HCT116 (cell line): ENCODE measurements at regions not wholly inside any gene's neighbourhood (a gene's known extent, or its start where the extent isn't known, plus 50 kb on each side); places are given as distances from the start of the nearest gene placed in this dataset.

Source experiments
- ATAC-seq: fragments of 200-7000 bp; cut with Tn5 transposase; 2 replicates; pipeline ENCODE4 v1.9.1; 2020; ENCODE audit warnings: mild to moderate bottlenecking, moderate library complexity
- BruUV-seq: library from RNA; stranded (reverse); fragments of 400-500 nt; replicated peaks from 2 replicates; lab custom pipeline; 2021; lab: Mats Ljungman, UMichigan
- CTCF ChIA-PET: fragments of 300-600 bp; sonication (Branson Sonifier 250); formaldehyde crosslinking; loops from one replicate; lab custom pipeline; 2021; ENCODE audit warnings: antibody characterized with exemption; lab: Charles Lee
- POLR2A ChIA-PET: fragments of 300-600, 350-600 bp; sonication (Branson Sonifier 250); formaldehyde crosslinking; loops from one replicate; lab custom pipeline; 2021; ENCODE audit warnings: antibody characterized with exemption; lab: Charles Lee
- RAD21 ChIA-PET, 2 experiments: fragments of 300-600 bp; sonication (Branson Sonifier 250); formaldehyde crosslinking; loops; one replicate each; lab custom pipeline; 2023; ENCODE audit warnings: low total read pairs in 2 of 2; ENCODE audit not compliant: uncharacterized antibody in 2 of 2, unreplicated experiment in 2 of 2, low non-redundant PET in 1 of 2; lab: Charles Lee
- DNase-seq: peaks from one replicate; pipeline ENCODE4 v3.0.0-alpha.2; 2010; ENCODE audit warnings: low read depth, low spot score
- H2AFZ ChIP-seq: fragments of 200-600 bp; shearing (Covaris generic), sonication (generic); 2 replicates; pipeline ENCODE4 v1.6.1; 2017; ENCODE audit warnings: low read depth, mixed run types, mixed read lengths, antibody characterized with exemption, low read length; ENCODE audit not compliant: poor library complexity, severe bottlenecking
- H3K27ac ChIP-seq: 2 replicates; pipeline ENCODE4 v1.5.1; 2012; ENCODE audit warnings: low read depth, low read length
- H3K27me3 ChIP-seq: fragments of 200-600 bp; sonication (generic); 2 replicates; pipeline ENCODE4 v1.6.1; 2016; ENCODE audit warnings: mixed run types, low read length, mixed read lengths; ENCODE audit not compliant: insufficient read depth
- H3K36me3 ChIP-seq, 2 experiments: fragments of 200-500 bp in 1 of 2; fragments of 200-600 bp in 1 of 2; sonication (Bioruptor generic) in 1 of 2; sonication (generic) in 1 of 2; 2 replicates each; pipeline versions ENCODE4 v1.5.1 to v1.6.1; 2014 to 2016; ENCODE audit warnings: low read length in 2 of 2, inconsistent platforms in 1 of 2, mixed read lengths in 1 of 2, mixed run types in 1 of 2; ENCODE audit not compliant: insufficient read depth in 2 of 2, control insufficient read depth in 1 of 2
- H3K4me1 ChIP-seq, 2 experiments: fragments of 200-600 bp in 1 of 2; sonication (generic) in 1 of 2; 2 replicates each; pipeline versions ENCODE4 v1.5.1 to v1.6.1; 2012 to 2017; ENCODE audit warnings: low read length in 2 of 2, inconsistent platforms in 1 of 2, mild to moderate bottlenecking in 1 of 2, mixed read lengths in 1 of 2, mixed run types in 1 of 2, moderate library complexity in 1 of 2; ENCODE audit not compliant: insufficient read depth in 2 of 2, control insufficient read depth in 1 of 2
- H3K4me2 ChIP-seq: fragments of 200-600 bp; sonication (generic); 2 replicates; pipeline ENCODE4 v1.6.1; 2017; ENCODE audit warnings: mixed run types, low read length, mixed read lengths
- H3K4me3 ChIP-seq, 2 experiments: fragments of 200-600 bp in 1 of 2; sonication (generic) in 1 of 2; replicated peaks in 1 of 2; 2 replicates each; pipeline ENCODE4 v1.5.1; 2011 to 2016; ENCODE audit warnings: low read length in 2 of 2, control low read depth in 1 of 2, low read depth in 1 of 2, mild to moderate bottlenecking in 1 of 2, mixed read lengths in 1 of 2, mixed run types in 1 of 2
- H3K79me2 ChIP-seq: fragments of 200-600 bp; sonication (generic); 2 replicates; pipeline ENCODE4 v1.6.1; 2017; ENCODE audit warnings: mild to moderate bottlenecking, mixed run types, low read length, moderate library complexity, mixed read lengths; ENCODE audit not compliant: insufficient read depth
- H3K9ac ChIP-seq: fragments of 200-600 bp; sonication (generic); 2 replicates; pipeline ENCODE4 v1.6.1; 2016; ENCODE audit warnings: low read length, mixed read lengths
- H3K9me2 ChIP-seq: fragments of 200-600 bp; sonication (generic), shearing (Covaris generic); 2 replicates; pipeline ENCODE4 v1.6.1; 2017; ENCODE audit warnings: mixed run types, mild to moderate bottlenecking, moderate library complexity; ENCODE audit not compliant: insufficient read depth
- H3K9me3 ChIP-seq, 2 experiments: fragments of 200-500 bp in 1 of 2; fragments of 200-600 bp in 1 of 2; sonication (Bioruptor generic) in 1 of 2; sonication (generic) in 1 of 2; 2 replicates each; pipeline ENCODE4 v1.6.1; 2014 to 2017; ENCODE audit warnings: low read length in 2 of 2, mixed read lengths in 2 of 2, inconsistent platforms in 1 of 2, low read depth in 1 of 2, mild to moderate bottlenecking in 1 of 2, mixed run types in 1 of 2, moderate library complexity in 1 of 2; ENCODE audit not compliant: control insufficient read depth in 1 of 2, insufficient read depth in 1 of 2
- H4K20me1 ChIP-seq: fragments of 200-600 bp; sonication (generic), shearing (Covaris generic); 2 replicates; pipeline ENCODE4 v1.6.1; 2017; ENCODE audit warnings: mixed run types, mild to moderate bottlenecking, moderate library complexity; ENCODE audit not compliant: insufficient read depth
- CEBPB ChIP-seq: IDR thresholded peaks from 2 replicates; pipeline ENCODE4 v1.6.1; 2012; ENCODE audit warnings: low read depth
- EZH2phosphoT487 ChIP-seq: fragments of 200-600 bp; IDR thresholded peaks from 2 replicates; pipeline ENCODE4 v1.6.1; 2018; ENCODE audit warnings: antibody characterized with exemption, borderline replicate concordance
- JUND ChIP-seq: IDR thresholded peaks from 2 replicates; pipeline ENCODE4 v1.6.1; 2012
- POLR2A ChIP-seq: IDR thresholded peaks from 2 replicates; pipeline ENCODE4 v1.7.0; 2011; ENCODE audit warnings: borderline replicate concordance; ENCODE audit not compliant: insufficient read depth, insufficient read length; ENCODE audit errors: extremely low read depth
- RAD21 ChIP-seq: IDR thresholded peaks from 2 replicates; pipeline ENCODE4 v1.6.1; 2012; ENCODE audit warnings: low read depth, mild to moderate bottlenecking
- YY1 ChIP-seq: IDR thresholded peaks from 2 replicates; pipeline ENCODE4 v1.6.1; 2011; ENCODE audit warnings: low read length, low read depth, moderate library complexity, mild to moderate bottlenecking; ENCODE audit not compliant: insufficient replicate concordance; ENCODE audit errors: extremely low read depth
- ZNF274 ChIP-seq: fragments of 200-500 bp; sonication (Bioruptor generic); IDR thresholded peaks from 2 replicates; pipeline ENCODE4 v1.6.1; 2014; ENCODE audit warnings: mild to moderate bottlenecking, low read depth, low read length, inconsistent platforms
- intact Hi-C: fragments of 100-400 bp; cut with micrococcal nuclease; formaldehyde crosslinking; loops from 2 replicates; pipeline ENCODE4 v1.10.0; 2022
- TF ChIP-seq, protein P1 (sequence below), 3 experiments: fragments of 200-600 bp in 1 of 3; sonication (generic) in 1 of 3; IDR thresholded peaks in 2 of 3; conservative IDR thresholded peaks in 1 of 3; 2 replicates each; pipeline ENCODE4 v1.5.1; 2012 to 2017; ENCODE audit warnings: low read depth in 2 of 3, low read length in 2 of 3, antibody characterized with exemption in 1 of 3, borderline replicate concordance in 1 of 3, control low read depth in 1 of 3, mild to moderate bottlenecking in 1 of 3, mixed read lengths in 1 of 3, mixed run types in 1 of 3, moderate library complexity in 1 of 3; ENCODE audit not compliant: insufficient read depth in 1 of 3

- DNase-seq (no peak), ATAC-seq (no peak)
- Histone ChIP-seq H3K4me3 (no peak overlapping the region), H3K79me2 (no peaks in the 10 kb centered on the region), H3K36me3 (no peaks in the 10 kb centered on the region), H3K4me2 (no peak overlapping the region), H3K27me3 (no peaks in the 10 kb centered on the region), H3K27ac (no peak overlapping the region), H3K4me1 (no peaks in the 10 kb centered on the region), H3K9me3 (0 out of 4 replicates have a peak, but pooled peaks cover 0 to 4% of the 10 kb centered on the region in 2 experiments), H3K9me2 (no peaks in the 10 kb centered on the region), H3K9ac (no peak overlapping the region), H4K20me1 (no peaks in the 10 kb centered on the region), H2AFZ (no peak overlapping the region)
- ChIA-PET RAD21 (no interaction called here), POLR2A (no interaction called here), CTCF (no interaction called here)
- BruUV-seq: no TSS peak
- no peak for TF ChIP-seq POLR2A
- TF ChIP-seq ZNF274: no peak
- TF ChIP-seq EZH2phosphoT487: no peak
- TF ChIP-seq YY1: no peak
- no peak for TF ChIP-seq RAD21
- TF ChIP-seq CEBPB: no peak
- no peak for TF ChIP-seq JUND
- intact Hi-C loops: no loop called here
Measured at GRCh38 chr1:56107275-56107638, 472.1 kb downstream of the PLPP3 start.

DNA sequence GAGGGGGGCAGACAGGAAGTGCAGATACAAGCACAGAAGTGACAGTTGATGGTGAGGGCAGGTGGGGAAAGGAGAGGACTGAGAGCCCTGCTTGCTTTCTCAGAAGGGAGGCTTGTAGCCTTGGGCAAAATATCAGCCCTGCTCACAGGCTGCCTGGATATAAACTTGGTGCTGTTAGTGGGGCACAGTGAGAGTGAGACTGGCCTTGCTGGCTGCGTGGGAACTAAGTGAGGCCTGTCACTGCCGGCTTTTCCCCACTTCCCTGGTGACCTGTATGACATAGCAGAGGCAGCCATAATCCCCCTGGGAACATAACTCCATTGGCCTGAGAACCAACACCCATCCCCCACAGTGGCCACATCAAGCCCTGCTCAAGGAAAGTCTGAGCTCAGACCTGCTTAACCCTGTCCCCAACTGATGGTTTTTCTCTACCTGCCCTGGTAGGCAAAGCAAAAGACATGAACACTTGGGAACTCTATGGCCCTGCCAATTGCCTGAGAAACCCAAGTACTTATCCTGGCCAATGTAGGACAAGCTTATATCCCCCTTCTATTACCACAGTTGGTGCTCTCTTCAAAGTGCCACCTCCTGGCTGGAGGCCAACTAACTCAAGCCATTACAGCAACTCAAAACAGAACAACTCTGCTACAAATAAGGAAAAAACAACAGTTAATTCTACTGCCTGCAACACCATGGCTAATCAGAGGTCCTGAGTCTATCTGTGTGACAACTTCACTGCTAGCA is 472.7 kb downstream of the PLPP3 start:
- intact Hi-C loops: no loop called here

More for the DNA sequence above, 472.7 kb downstream of the PLPP3 start:
- Histone ChIP-seq H2AFZ (no peak overlapping the region), H3K4me2 (no peak overlapping the region), H3K27me3 (no peaks in the 10 kb centered on the region), H3K27ac (no peak overlapping the region), H3K4me3 (no peak overlapping the region), H3K9me3 (0 out of 4 replicates have a peak, but pooled peaks cover 0 to under 1% of the 10 kb centered on the region in 2 experiments), H3K4me1 (no peaks in the 10 kb centered on the region), H4K20me1 (no peaks in the 10 kb centered on the region), H3K36me3 (no peaks in the 10 kb centered on the region), H3K9ac (no peak overlapping the region), H3K79me2 (no peaks in the 10 kb centered on the region), H3K9me2 (no peaks in the 10 kb centered on the region)
- no TSS peak for BruUV-seq
- ATAC-seq: no peak
- POLR2A ChIA-PET: no interaction called here
- TF ChIP-seq, protein P1, sequence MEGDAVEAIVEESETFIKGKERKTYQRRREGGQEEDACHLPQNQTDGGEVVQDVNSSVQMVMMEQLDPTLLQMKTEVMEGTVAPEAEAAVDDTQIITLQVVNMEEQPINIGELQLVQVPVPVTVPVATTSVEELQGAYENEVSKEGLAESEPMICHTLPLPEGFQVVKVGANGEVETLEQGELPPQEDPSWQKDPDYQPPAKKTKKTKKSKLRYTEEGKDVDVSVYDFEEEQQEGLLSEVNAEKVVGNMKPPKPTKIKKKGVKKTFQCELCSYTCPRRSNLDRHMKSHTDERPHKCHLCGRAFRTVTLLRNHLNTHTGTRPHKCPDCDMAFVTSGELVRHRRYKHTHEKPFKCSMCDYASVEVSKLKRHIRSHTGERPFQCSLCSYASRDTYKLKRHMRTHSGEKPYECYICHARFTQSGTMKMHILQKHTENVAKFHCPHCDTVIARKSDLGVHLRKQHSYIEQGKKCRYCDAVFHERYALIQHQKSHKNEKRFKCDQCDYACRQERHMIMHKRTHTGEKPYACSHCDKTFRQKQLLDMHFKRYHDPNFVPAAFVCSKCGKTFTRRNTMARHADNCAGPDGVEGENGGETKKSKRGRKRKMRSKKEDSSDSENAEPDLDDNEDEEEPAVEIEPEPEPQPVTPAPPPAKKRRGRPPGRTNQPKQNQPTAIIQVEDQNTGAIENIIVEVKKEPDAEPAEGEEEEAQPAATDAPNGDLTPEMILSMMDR (IDR thresholded peaks at IDR 0.05 in 2 of 3, conservative IDR thresholded peaks at IDR 0.05 in 1 of 3; ENCODE audit: borderline replicate concordance in 1 of 3, insufficient read depth in 1 of 3, low read depth in 2 of 3, low read length in 2 of 3): no peak
- RAD21 ChIA-PET: no interaction called here
- DNase-seq: no peak
- CTCF ChIA-PET: no interaction called here
